ENCODE measurements at regions not wholly inside any gene's neighbourhood (a gene's known extent, or its start where the extent isn't known, plus 50 kb on each side); places are given as distances from the start of the nearest gene placed in this dataset.

- no peak overlapping the region for H2AFZ ChIP-seq (ENCODE audit: insufficient read depth, low read depth, low read length, poor library complexity, severe bottlenecking)
- POLR2A ChIA-PET: no interaction called here
- H3K36me3 ChIP-seq (replicated peaks in 1 of 2; ENCODE audit: control extremely low read depth in 1 of 2, control insufficient read depth in 1 of 2, extremely low read depth in 1 of 2, insufficient read depth in 2 of 2, low read length in 1 of 2): no peaks in the 10 kb centered on the region
- H3K27ac ChIP-seq (ENCODE audit: low read length in 2 of 2): no peak overlapping the region
- peaks cover 0 to 6% (median 0%) of the 10 kb centered on the region in 4 experiments for H3K27me3 ChIP-seq (replicated peaks in 1 of 4; ENCODE audit: control extremely low read depth in 1 of 4, control insufficient read depth in 3 of 4, insufficient read depth in 4 of 4, low read length in 3 of 4)
- intact Hi-C loops (cut with micrococcal nuclease): no loop called here
- Mint-ChIP-seq H3K27me3 (peaks cover 16% of the 10 kb centered on the region), H3K9me3 (ENCODE audit: insufficient read depth) (peaks cover 6% of the 10 kb centered on the region), H3K4me1 (no peaks in the 10 kb centered on the region), H3K27ac (no peak overlapping the region), H3K4me3 (no peak overlapping the region)
- DNase-seq (no peak), ATAC-seq (ENCODE audit: low read depth) (no peak)
- no peaks in the 10 kb centered on the region for H3K4me1 ChIP-seq (ENCODE audit: control insufficient read depth in 2 of 2, insufficient read depth in 2 of 2, low read length in 2 of 2)
- TF ChIP-seq CTCF (IDR thresholded peaks at IDR 0.05) (no peak), EZH2 (IDR thresholded peaks at IDR 0.05; ENCODE audit: borderline replicate concordance, insufficient read depth, low read depth, low read length, poor library complexity, severe bottlenecking) (no peak)
- CTCF ChIA-PET: no interaction called here
- no peak overlapping the region for H3K9ac ChIP-seq (ENCODE audit: low read length)
- H3K79me2 ChIP-seq (ENCODE audit: control insufficient read depth, insufficient read depth, low read length): no peaks in the 10 kb centered on the region
- H3K9me3 ChIP-seq (ENCODE audit: control extremely low read depth in 1 of 3, control insufficient read depth in 2 of 3, insufficient read depth in 1 of 3, low read length in 2 of 3): peaks cover 0 to 13% (median 8%) of the 10 kb centered on the region in 3 donors
- H4K20me1 ChIP-seq (ENCODE audit: control insufficient read depth, insufficient read depth, low read length, poor library complexity, severe bottlenecking): no peaks in the 10 kb centered on the region
- no peak overlapping the region for H3K4me3 ChIP-seq (ENCODE audit: control extremely low read depth in 1 of 5, extremely low read depth in 1 of 5, insufficient read depth in 1 of 5, low read depth in 2 of 5, low read length in 4 of 5)
- H3K4me2 ChIP-seq (replicated peaks; ENCODE audit: low read depth, low read length, poor library complexity, severe bottlenecking): no peak overlapping the region
- WGBS (ENCODE audit: insufficient coverage): 100% methylated on average over 1 of the region's 1 CpG
Measured at GRCh38 chr2:96438589-96438988, 66.6 kb downstream of the NEURL3 start.

GRCh38 chr2:96437512-96437911, 67.6 kb downstream of the NEURL3 start:
- H2AFZ ChIP-seq (ENCODE audit: insufficient read depth, low read depth, low read length, poor library complexity, severe bottlenecking): no peak overlapping the region
- peaks cover 0 to 6% (median 0%) of the 10 kb centered on the region in 4 experiments for H3K27me3 ChIP-seq (replicated peaks in 1 of 4; ENCODE audit: control extremely low read depth in 1 of 4, control insufficient read depth in 3 of 4, insufficient read depth in 4 of 4, low read length in 3 of 4)
- peaks cover 0 to 13% (median 8%) of the 10 kb centered on the region in 3 donors for H3K9me3 ChIP-seq (ENCODE audit: control extremely low read depth in 1 of 3, control insufficient read depth in 2 of 3, insufficient read depth in 1 of 3, low read length in 2 of 3)
- Mint-ChIP-seq H3K27me3 (peaks cover 16% of the 10 kb centered on the region), H3K4me3 (no peak overlapping the region), H3K4me1 (no peaks in the 10 kb centered on the region), H3K27ac (no peak overlapping the region), H3K9me3 (ENCODE audit: insufficient read depth) (peaks cover 6% of the 10 kb centered on the region)
- H3K4me2 ChIP-seq (replicated peaks; ENCODE audit: low read depth, low read length, poor library complexity, severe bottlenecking): no peak overlapping the region
- intact Hi-C loops (cut with micrococcal nuclease): no loop called here
- H3K4me1 ChIP-seq (ENCODE audit: control insufficient read depth in 2 of 2, insufficient read depth in 2 of 2, low read length in 2 of 2): no peaks in the 10 kb centered on the region
- WGBS (ENCODE audit: insufficient coverage): no CpG with 5 or more reads among the region's 2 CpGs
- DNase-seq (no peak), ATAC-seq (ENCODE audit: low read depth) (no peak)
- no peak overlapping the region for H3K4me3 ChIP-seq (ENCODE audit: control extremely low read depth in 1 of 5, extremely low read depth in 1 of 5, insufficient read depth in 1 of 5, low read depth in 2 of 5, low read length in 4 of 5)
- TF ChIP-seq EZH2 (IDR thresholded peaks at IDR 0.05; ENCODE audit: borderline replicate concordance, insufficient read depth, low read depth, low read length, poor library complexity, severe bottlenecking) (no peak), CTCF (IDR thresholded peaks at IDR 0.05) (no peak)
- ChIA-PET POLR2A (no interaction called here), CTCF (no interaction called here)
- no peak overlapping the region for H3K9ac ChIP-seq (ENCODE audit: low read length)
- H3K27ac ChIP-seq (ENCODE audit: low read length in 2 of 2): no peak overlapping the region
- no peaks in the 10 kb centered on the region for H3K79me2 ChIP-seq (ENCODE audit: control insufficient read depth, insufficient read depth, low read length)
- H4K20me1 ChIP-seq (ENCODE audit: control insufficient read depth, insufficient read depth, low read length, poor library complexity, severe bottlenecking): no peaks in the 10 kb centered on the region
- no peaks in the 10 kb centered on the region for H3K36me3 ChIP-seq (replicated peaks in 1 of 2; ENCODE audit: control extremely low read depth in 1 of 2, control insufficient read depth in 1 of 2, extremely low read depth in 1 of 2, insufficient read depth in 2 of 2, low read length in 1 of 2)

Measured in B cell (primary cell).